Right renal pelvis (tissue), 4 donors: ENCODE measurements at regions not wholly inside any gene's neighbourhood (a gene's known extent, or its start where the extent isn't known, plus 50 kb on each side); places are given as distances from the start of the nearest gene placed in this dataset.

Experiments
- DNase-seq, 4 donors: peaks; one replicate each; pipeline ENCODE4 v3.0.0-alpha.2; 2013; ENCODE audit warnings: low read depth in 4 of 4, low spot score in 3 of 4, missing footprints in 1 of 4

DNA sequence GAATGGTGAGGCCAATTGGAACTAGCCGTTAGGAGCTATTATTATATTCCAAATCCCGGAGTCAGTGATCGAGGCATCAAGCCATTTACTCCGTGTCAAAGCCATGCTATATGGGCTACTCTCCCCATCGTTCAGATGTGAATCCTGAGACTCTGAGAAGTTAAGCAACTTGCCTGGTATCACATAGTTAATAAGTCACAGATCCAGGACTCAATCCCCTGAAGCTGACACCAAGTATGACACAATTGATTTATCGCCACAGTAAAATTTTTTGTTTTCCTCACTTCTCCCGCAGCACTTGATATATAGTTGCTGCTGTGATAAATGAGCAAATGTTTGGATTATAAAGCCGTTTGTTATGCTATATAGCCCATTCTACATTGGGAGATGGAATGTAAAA, 50.8 kb upstream of the TSHZ2 start:
- DNase-seq: no peak

- no peak for DNase-seq
Measured at GRCh38 chr20:52918311-52918710, 53.8 kb upstream of the TSHZ2 start.

GRCh38 chr20:52915564-52915963, 56.6 kb upstream of the TSHZ2 start:
- DNase-seq: no peak

GRCh38 chr20:52914870-52915269, 57.3 kb upstream of the TSHZ2 start:
- DNase-seq: no peak

DNA sequence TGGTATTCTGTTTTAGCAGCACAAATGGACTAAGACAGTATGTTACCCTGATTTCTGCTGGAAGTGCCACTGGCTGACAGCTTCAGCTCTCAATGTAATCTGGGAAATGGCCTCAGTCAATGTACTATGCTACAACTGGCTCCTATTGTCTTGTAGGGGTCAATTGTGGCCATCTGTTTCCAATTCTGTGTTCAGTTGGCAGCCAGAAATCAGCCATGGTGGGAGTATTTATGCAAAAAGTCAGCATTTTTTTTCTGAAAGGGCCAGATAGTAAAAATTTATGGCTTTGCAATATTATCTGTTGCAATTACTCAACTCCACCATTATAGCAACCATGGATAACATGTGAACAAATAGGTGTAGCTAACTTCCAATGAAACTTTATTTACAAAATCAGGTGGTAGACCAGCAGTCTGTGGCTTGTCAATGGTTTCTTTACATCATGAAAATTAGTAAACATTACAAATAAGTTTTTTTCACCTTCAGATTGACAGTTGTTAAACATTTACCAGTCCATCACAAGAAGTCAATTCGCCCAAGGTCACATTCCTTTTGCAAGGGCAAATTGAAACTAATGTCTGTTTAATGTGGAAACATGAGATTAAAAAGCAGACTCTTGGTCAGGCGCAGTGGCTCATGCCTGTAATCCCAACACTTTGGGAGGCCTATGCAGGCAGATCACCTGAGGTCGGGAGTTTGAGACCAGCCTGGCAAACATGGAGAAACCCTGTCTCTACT, 58.3 kb upstream of the TSHZ2 start:
- no peak for DNase-seq

DNA sequence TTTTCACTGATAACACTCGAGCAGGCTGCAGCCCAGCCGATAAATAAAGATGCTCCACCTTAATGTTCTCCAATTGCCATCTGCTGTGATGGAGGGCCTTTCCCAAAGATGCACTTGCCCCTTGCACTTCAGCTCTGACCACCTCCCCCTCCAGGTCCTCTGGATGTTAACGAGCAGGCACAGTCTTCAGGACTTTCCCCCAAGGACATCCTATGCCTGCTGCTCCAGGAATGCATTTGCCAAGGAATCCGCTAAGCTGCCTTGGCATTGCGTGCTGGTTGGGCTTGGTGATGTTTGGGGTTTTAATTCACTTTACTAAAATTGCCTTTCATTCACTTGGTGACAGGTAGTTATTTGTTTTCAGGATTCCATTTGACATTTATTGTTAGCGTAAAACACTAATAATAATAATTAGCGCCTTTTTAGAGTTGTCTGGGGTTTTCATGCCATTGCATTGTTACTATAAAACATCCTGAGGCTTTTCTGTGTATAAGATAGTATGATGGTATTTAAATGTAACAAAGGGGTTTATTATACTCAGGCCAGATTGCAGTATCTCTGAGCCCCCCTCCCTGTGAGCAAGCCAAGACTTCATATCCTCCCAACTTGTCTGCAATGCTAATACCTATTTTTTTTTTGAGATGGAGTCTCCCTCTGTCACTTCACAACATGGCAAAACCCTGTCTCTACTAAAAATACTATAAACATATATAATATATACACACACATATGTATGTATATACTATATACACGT, 66.7 kb upstream of the TSHZ2 start:
- DNase-seq: no peak

DNA sequence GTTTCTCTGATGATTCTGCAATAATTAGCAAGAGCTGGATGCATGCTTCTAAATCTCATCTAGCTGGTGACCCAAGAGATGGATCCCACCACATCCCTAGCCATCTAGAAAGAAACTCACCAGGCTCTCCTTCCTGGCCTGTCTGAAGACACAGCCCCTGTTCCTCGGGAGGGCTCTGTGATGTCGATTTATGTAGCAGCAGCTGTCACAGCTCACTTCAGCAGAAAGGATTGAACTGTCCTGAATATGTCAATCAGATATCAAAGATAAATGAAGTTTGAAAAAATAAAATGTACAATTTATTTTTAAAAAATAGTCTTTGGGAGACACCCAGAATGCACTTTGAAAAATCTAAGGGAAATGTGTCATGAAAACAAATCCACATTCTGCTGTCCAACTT, 67.3 kb upstream of the TSHZ2 start:
- DNase-seq: no peak

DNA sequence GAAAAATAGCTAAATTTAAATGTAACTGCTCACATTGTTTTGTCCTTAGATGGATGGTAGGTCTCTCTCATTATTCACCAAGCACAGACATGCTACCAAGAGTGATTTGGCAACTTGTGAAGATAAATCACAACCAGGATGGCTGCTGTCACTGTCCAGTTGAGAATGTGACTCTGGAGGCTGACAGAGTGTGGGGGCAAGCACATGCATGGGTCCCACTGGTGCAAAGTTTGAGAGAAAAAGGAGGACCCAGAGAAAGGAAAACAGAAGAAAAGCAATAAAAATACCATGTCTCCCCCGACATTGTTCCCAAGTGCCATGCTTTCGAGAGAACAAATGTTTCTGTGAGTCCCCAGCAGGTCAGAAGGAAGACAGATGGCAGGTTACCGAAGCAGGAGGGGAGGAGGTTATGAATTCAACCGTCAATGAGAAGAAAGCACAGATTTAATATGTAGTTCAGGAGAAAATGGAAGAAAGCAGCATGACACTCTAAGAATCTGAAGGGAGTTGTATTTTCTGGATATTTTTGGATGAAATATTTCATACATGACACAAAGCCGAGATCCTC, 73.0 kb upstream of the TSHZ2 start:
- DNase-seq: no peak

GRCh38 chr20:52896348-52896747, 75.8 kb upstream of the TSHZ2 start:
- no peak for DNase-seq

DNA sequence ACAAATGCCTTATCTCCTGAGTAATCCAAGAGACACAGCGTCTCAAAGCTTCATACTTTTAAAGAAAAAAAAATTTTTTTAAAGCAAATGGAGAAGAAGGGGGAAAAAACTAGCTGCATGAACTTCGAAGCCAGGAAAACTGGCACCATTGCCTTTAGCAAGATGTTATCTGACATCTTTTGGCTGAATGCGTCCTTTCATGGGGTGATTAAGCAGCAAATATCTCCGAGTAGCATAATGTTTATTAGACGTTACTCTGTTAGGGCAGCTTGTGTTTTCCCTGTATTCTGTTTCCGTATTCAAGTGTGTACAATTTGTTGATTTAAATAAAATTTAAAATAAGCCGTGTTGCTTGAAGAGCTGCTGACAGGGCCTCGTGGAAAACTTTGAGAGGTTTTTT, 76.5 kb upstream of the TSHZ2 start:
- DNase-seq: no peak

GRCh38 chr20:52895235-52895634, 76.9 kb upstream of the TSHZ2 start:
- DNase-seq: no peak

DNA sequence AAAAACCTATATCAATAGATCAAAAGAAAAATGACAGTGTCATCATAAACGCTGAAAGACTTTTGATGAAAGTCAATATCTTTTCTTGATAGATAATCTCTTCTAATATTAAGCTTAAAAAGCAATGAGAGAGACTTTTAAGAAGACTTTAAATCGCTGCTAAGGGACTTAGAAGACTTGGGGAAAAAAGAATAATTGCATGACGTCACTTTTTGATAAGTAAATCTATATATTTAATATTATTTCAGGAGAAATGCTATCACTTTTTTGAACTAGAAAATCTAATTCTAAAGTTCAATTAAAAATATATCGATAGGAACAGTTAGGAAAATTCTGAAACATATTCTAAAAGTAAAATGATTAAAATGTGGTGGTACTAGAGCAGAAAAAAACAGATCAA, 78.7 kb upstream of the TSHZ2 start:
- DNase-seq: no peak

DNA sequence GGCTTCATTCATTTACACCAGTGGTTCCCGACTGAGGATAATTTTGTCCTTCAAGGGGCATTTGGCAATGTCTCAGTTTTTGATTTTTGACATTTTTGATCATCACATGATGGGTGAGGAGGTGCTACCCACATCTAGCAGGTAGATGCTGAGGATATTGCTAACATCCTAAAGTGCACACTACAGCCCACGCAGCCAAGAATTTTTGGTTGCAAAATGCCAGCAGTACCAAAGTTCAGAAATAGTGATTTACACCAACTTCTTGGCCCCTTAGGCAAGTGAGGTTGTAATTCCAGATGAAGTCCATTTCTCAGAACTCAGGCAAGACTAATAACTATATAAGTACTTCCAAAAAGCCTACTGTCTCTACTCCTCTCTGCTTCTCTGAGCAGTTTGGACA, 80.1 kb upstream of the TSHZ2 start:
- DNase-seq: no peak

- DNase-seq: no peak
Measured at GRCh38 chr20:52890130-52890529, 82.0 kb upstream of the TSHZ2 start.

DNA sequence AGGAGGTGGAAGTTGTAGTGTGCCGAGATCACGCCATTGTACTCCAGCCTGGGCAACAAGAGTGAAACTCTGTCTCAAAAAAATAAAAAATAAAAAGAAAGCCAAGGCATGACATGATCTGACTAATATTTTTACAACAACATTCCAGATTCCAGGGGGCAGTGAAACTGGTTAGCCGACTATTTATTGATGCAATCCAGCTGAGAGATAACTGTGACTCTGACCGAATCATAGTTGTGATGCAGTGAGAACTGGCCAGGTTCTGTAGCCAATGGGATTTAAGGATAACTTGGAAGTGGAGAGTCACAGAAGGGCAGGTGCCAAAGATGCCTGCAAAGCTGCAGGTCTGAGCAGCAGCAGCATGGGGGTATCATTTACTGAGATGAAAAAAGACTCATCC, 82.9 kb upstream of the TSHZ2 start:
- no peak for DNase-seq

DNA sequence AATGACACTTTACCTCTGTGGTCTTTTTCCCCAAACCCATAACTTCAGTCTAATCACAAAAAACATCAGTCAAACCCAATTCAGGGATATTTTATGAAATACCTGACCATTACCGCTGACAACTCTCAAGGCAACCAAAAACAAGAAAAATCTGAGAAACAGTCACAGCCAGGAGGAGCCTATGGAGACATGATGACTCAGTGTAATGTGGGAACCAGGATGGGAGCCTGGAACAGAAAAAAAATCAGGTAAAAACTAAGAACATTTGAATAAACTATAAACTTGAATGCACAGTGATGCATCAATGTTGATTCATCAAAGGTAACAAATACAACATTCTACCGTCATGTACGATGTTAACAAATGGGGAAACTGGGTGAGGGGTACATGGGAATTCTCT, 84.1 kb upstream of the TSHZ2 start:
- DNase-seq: no peak

GRCh38 chr20:52880997-52881396, 91.2 kb upstream of the TSHZ2 start:
- no peak for DNase-seq

- DNase-seq: no peak
Measured at GRCh38 chr20:52880259-52880658, 91.9 kb upstream of the TSHZ2 start.

DNA sequence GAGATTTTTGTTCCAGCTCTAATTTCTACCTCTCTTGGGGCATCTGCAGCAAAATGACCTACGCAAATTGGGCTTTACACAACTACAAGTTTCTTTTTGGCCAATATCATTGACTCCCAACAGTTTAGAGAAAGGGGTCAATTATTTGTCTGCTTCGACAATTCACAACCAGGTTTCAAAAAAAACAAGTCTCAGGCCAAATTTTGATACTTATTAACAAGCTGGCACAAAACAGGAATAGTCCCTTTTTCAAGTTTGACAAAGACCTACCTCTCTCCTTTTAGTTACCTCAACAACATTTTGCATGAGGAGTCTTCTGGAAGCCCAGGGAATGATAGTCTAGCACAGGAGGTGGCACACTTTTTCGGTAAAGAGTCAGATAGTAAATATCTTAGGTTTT, 97.9 kb upstream of the TSHZ2 start:
- DNase-seq: no peak

DNA sequence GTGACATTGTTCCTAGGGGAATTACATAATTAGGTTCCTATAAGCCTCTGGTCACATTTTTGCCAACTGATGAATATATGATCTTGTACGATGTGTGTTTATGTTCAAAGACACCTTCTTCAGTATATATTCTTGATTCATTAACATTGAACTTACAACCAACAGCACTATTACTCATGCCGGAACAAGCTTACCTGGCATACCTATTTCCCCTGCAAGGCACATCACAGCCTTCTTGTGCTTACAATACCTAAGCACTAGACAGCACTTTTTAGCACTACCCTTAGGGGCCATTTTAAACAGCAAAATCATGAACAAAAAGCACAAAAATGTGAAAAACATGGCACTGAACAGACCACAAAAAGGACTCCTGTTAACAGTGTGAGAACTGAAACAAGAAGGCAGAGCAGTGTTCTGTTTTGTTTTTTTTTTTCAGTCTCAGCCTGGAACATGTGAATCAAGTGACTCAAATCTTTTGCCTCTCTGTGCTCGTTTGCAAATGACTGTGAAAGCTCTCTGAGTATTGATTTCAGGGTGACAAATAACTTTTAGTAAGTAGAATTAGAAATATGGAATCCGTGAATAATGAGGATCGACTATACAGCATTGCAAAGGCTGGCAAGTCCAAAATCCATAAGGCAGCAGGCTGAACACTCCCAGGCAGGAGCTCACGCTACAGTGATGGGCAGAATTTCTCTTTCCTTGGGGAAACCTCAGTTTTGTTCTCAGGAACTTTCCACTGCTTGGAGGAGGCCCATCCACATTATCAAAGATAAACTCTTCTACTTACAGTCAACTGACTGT, 102.3 kb upstream of the TSHZ2 start:
- no peak for DNase-seq

- DNase-seq: no peak
Measured at GRCh38 chr20:52869276-52869675, 102.9 kb upstream of the TSHZ2 start.
